ENCODE measurements at regions not wholly inside any gene's neighbourhood (a gene's known extent, or its start where the extent isn't known, plus 50 kb on each side); places are given as distances from the start of the nearest gene placed in this dataset.

- no peak for TF ChIP-seq CTCF (IDR thresholded peaks at IDR 0.05; ENCODE audit: extremely low read depth in 1 of 2, insufficient read depth in 1 of 2, low read depth in 1 of 2, low read length in 2 of 2)
- no peak for TF ChIP-seq JUN (IDR thresholded peaks at IDR 0.05; ENCODE audit: borderline replicate concordance, insufficient read depth, insufficient read length, low read depth)
- no peak for TF ChIP-seq MAX (IDR thresholded peaks at IDR 0.05; ENCODE audit: insufficient read depth, insufficient read length)
- TF ChIP-seq GATA2 (IDR thresholded peaks at IDR 0.05; ENCODE audit: insufficient read depth, insufficient read length, low read depth, low read length) = no peak
- no peak for TF ChIP-seq POLR2AphosphoS5 (IDR thresholded peaks at IDR 0.05; ENCODE audit: insufficient read depth, low read depth, low read length)
- no peak for TF ChIP-seq EZH2 (IDR thresholded peaks at IDR 0.05; ENCODE audit: borderline replicate concordance, low read depth, low read length, severe bottlenecking)
- no peak for TF ChIP-seq POLR2A (IDR thresholded peaks at IDR 0.05; ENCODE audit: low read depth, low read length)
- no peak for TF ChIP-seq MYC (IDR thresholded peaks at IDR 0.05; ENCODE audit: low read depth, low read length)
Observed at GRCh38 chr3:102151935-102152334, 282.9 kb upstream of the ZPLD1 start.
